GM18499 (cell line): ENCODE measurements at regions not wholly inside any gene's neighbourhood (a gene's known extent, or its start where the extent isn't known, plus 50 kb on each side); places are given as distances from the start of the nearest gene placed in this dataset.

Source experiments
- ATAC-seq: cut with Tn5 transposase; IDR thresholded peaks from one replicate; pipeline ENCODE4 v1.9.1; 2021; ENCODE audit warnings: moderate number of reproducible peaks; ENCODE audit not compliant: insufficient read depth, unreplicated experiment

- ATAC-seq, result no peak
These were observed 673.7 kb downstream of the FAT4 start for GRCh38 chr4:125988464-125988863.

GRCh38 chr4:125991398-125991797, 676.6 kb downstream of the FAT4 start:
- no peak for ATAC-seq

GRCh38 chr4:125992891-125993290, 678.1 kb downstream of the FAT4 start:
- no peak for ATAC-seq

- ATAC-seq, result no peak
These were observed 679.3 kb downstream of the FAT4 start for GRCh38 chr4:125994024-125994423.

GRCh38 chr4:125994430-125994829, 679.7 kb downstream of the FAT4 start:
- ATAC-seq, result no peak

- no peak for ATAC-seq
These were observed 690.2 kb downstream of the FAT4 start for GRCh38 chr4:126004941-126005340.

GRCh38 chr4:126007142-126007541, 692.4 kb downstream of the FAT4 start:
- no peak for ATAC-seq

GRCh38 chr4:126012691-126013290, 698.0 kb downstream of the FAT4 start:
- no peak for ATAC-seq

- ATAC-seq, result no peak
These were observed 703.5 kb downstream of the FAT4 start for GRCh38 chr4:126018274-126018673.

- ATAC-seq, result no peak
These were observed 709.1 kb downstream of the FAT4 start for GRCh38 chr4:126023896-126024295.

- no peak for ATAC-seq
These were observed 712.8 kb downstream of the FAT4 start for GRCh38 chr4:126027601-126028000.

- no peak for ATAC-seq
These were observed 714.1 kb downstream of the FAT4 start for GRCh38 chr4:126028876-126029275.

GRCh38 chr4:126037231-126037630, 722.5 kb downstream of the FAT4 start:
- ATAC-seq, result no peak

GRCh38 chr4:126038502-126039144, 723.9 kb downstream of the FAT4 start:
- no peak for ATAC-seq

- no peak for ATAC-seq
These were observed 731.4 kb downstream of the FAT4 start for GRCh38 chr4:126046081-126046614.

- no peak for ATAC-seq
These were observed 732.4 kb downstream of the FAT4 start for GRCh38 chr4:126047114-126047513.

- ATAC-seq, result no peak
These were observed 737.1 kb downstream of the FAT4 start for GRCh38 chr4:126051689-126052424.

GRCh38 chr4:126056116-126056650, 741.4 kb downstream of the FAT4 start:
- ATAC-seq, result no peak

- no peak for ATAC-seq
These were observed 742.6 kb downstream of the FAT4 start for GRCh38 chr4:126057371-126057770.

GRCh38 chr4:126058596-126058995, 743.8 kb downstream of the FAT4 start:
- ATAC-seq, result no peak

- no peak for ATAC-seq
These were observed 746.9 kb downstream of the FAT4 start for GRCh38 chr4:126061655-126062054.
